Upper lobe of left lung (tissue), 6 donors: ENCODE measurements at regions not wholly inside any gene's neighbourhood (a gene's known extent, or its start where the extent isn't known, plus 50 kb on each side); places are given as distances from the start of the nearest gene placed in this dataset.

Source experiments
- ATAC-seq, 2 donors: fragments of 200-7000 bp; cut with Tn5 transposase; one replicate each; pipeline ENCODE4 v1.9.1; 2022; ENCODE audit warnings: mild to moderate bottlenecking in 2 of 2, moderate library complexity in 2 of 2; ENCODE audit not compliant: low FRiP score in 2 of 2
- DNase-seq, 2 donors: peaks; one replicate each; pipeline ENCODE4 v3.0.0-alpha.2; 2019 to 2020
- H3K27ac ChIP-seq, 4 donors: fragments of 200-600 bp; sonication (generic); one replicate each; pipeline ENCODE4 v1.5.1; 2016 to 2019
- H3K27me3 ChIP-seq, 4 donors: fragments of 200-600 bp; sonication (generic); one replicate each; pipeline ENCODE4 v1.5.1; 2017 to 2019
- H3K36me3 ChIP-seq, 4 donors: fragments of 200-600 bp; sonication (generic); one replicate each; pipeline ENCODE4 v1.5.1; 2016 to 2019
- H3K4me1 ChIP-seq, 4 donors: fragments of 200-600 bp; sonication (generic); one replicate each; pipeline ENCODE4 v1.5.1; 2018 to 2019
- H3K4me3 ChIP-seq, 4 donors: fragments of 200-600 bp; sonication (generic); one replicate each; pipeline ENCODE4 v1.5.1; 2017 to 2019; ENCODE audit warnings: mild to moderate bottlenecking in 2 of 4, moderate library complexity in 1 of 4
- H3K9me3 ChIP-seq, 4 donors: fragments of 200-600 bp; sonication (generic); one replicate each; pipeline ENCODE4 v1.5.1; 2018 to 2019
- CTCF ChIP-seq, 6 experiments: fragments of 450-650 bp in 4 of 6; fragments of 200-600 bp in 2 of 6; sonication (generic) in 2 of 6; IDR thresholded peaks; one replicate each; pipeline ENCODE4 v1.5.1; 2016 to 2019; ENCODE audit warnings: antibody characterized with exemption in 6 of 6
- EP300 ChIP-seq, 4 donors: sonication (generic); formaldehyde crosslinking; IDR thresholded peaks; one replicate each; pipeline ENCODE4 v1.5.1; 2017; ENCODE audit warnings: antibody characterized with exemption in 4 of 4, control low read depth in 2 of 4
- POLR2A ChIP-seq, 4 donors: fragments of 450-650 bp; IDR thresholded peaks; one replicate each; pipeline ENCODE4 v1.5.1; 2016 to 2017; ENCODE audit warnings: antibody characterized with exemption in 4 of 4, mild to moderate bottlenecking in 2 of 4
- POLR2AphosphoS5 ChIP-seq, 2 donors: sonication (generic); formaldehyde crosslinking; IDR thresholded peaks; one replicate each; pipeline ENCODE4 v1.5.1; 2017; ENCODE audit warnings: antibody characterized with exemption in 2 of 2
- WGBS, 2 donors: methylation state at CpG; one replicate each; pipeline ENCODE4 v1.1.5; 2017 to 2018; 5-methylcytosine and 5-hydroxymethylcytosine counted together
- donor health status: DM: no; HTN: no; CAD: no; lungs with moderate emphysema.
- donor health status: DM: no; HTN: yes; CAD: no; lungs with severe emphysema.

- WGBS, 2 donors, result 52 to 62% methylated on average over 2 of the region's 2 CpGs
- no peaks in the 10 kb centered on the region for H3K9me3 ChIP-seq
- DNase-seq (no peak), ATAC-seq (no peak)
- H3K27ac ChIP-seq, result no peak overlapping the region
- no peaks in the 10 kb centered on the region for H3K27me3 ChIP-seq
- TF ChIP-seq POLR2A (IDR thresholded peaks at IDR 0.05) (no peak), CTCF (IDR thresholded peaks at IDR 0.05) (no peak), EP300 (IDR thresholded peaks at IDR 0.05) (no peak), POLR2AphosphoS5 (IDR thresholded peaks at IDR 0.05) (no peak)
- no peaks in the 10 kb centered on the region for H3K36me3 ChIP-seq
- no peak overlapping the region for H3K4me3 ChIP-seq
- H3K4me1 ChIP-seq, result no peaks in the 10 kb centered on the region
Observed at GRCh38 chr5:52448111-52448510, 339.6 kb upstream of the ITGA1 start.

GRCh38 chr5:52449516-52449915 lies 338.2 kb upstream of the ITGA1 start:
- Histone ChIP-seq H3K36me3 (no peaks in the 10 kb centered on the region), H3K27me3 (no peaks in the 10 kb centered on the region), H3K9me3 (no peaks in the 10 kb centered on the region), H3K4me3 (no peak overlapping the region), H3K4me1 (no peaks in the 10 kb centered on the region), H3K27ac (no peak overlapping the region)
- peak in 1 of 2 donors; percentile 40 for ATAC-seq
- 25 to 45% methylated on average over 3 of the region's 3 CpGs for WGBS, 2 donors
- no peak for DNase-seq
- TF ChIP-seq EP300 (IDR thresholded peaks at IDR 0.05) (no peak), POLR2A (IDR thresholded peaks at IDR 0.05) (no peak), POLR2AphosphoS5 (IDR thresholded peaks at IDR 0.05) (no peak), CTCF (IDR thresholded peaks at IDR 0.05) (no peak)

GRCh38 chr5:52452098-52452497 lies 335.6 kb upstream of the ITGA1 start:
- Histone ChIP-seq H3K9me3 (no peaks in the 10 kb centered on the region), H3K4me1 (no peaks in the 10 kb centered on the region), H3K27me3 (no peaks in the 10 kb centered on the region), H3K36me3 (no peaks in the 10 kb centered on the region), H3K4me3 (no peak overlapping the region), H3K27ac (no peak overlapping the region)
- WGBS, 2 donors, result 90 to 91% methylated on average over 1 of the region's 1 CpG
- DNase-seq (no peak), ATAC-seq (no peak)
- TF ChIP-seq CTCF (IDR thresholded peaks at IDR 0.05) (no peak), POLR2AphosphoS5 (IDR thresholded peaks at IDR 0.05) (no peak), EP300 (IDR thresholded peaks at IDR 0.05) (no peak), POLR2A (IDR thresholded peaks at IDR 0.05) (no peak)

GRCh38 chr5:52453176-52453575 lies 334.5 kb upstream of the ITGA1 start:
- H3K27ac ChIP-seq, result no peak overlapping the region
- TF ChIP-seq POLR2A (IDR thresholded peaks at IDR 0.05) (no peak), EP300 (IDR thresholded peaks at IDR 0.05) (no peak), CTCF (IDR thresholded peaks at IDR 0.05) (no peak), POLR2AphosphoS5 (IDR thresholded peaks at IDR 0.05) (no peak)
- WGBS, 2 donors, result 95 to 98% methylated on average over 2 of the region's 2 CpGs
- no peaks in the 10 kb centered on the region for H3K36me3 ChIP-seq
- no peak overlapping the region for H3K4me3 ChIP-seq
- ATAC-seq (no peak), DNase-seq (no peak)
- H3K27me3 ChIP-seq, result no peaks in the 10 kb centered on the region
- H3K4me1 ChIP-seq, result no peaks in the 10 kb centered on the region
- no peaks in the 10 kb centered on the region for H3K9me3 ChIP-seq

- Histone ChIP-seq H3K36me3 (no peaks in the 10 kb centered on the region), H3K4me3 (no peak overlapping the region), H3K27me3 (no peaks in the 10 kb centered on the region), H3K4me1 (no peaks in the 10 kb centered on the region), H3K9me3 (no peaks in the 10 kb centered on the region), H3K27ac (no peak overlapping the region)
- ATAC-seq, result no peak
- DNase-seq, result no peak
- WGBS, 2 donors, result 86 to 87% methylated on average over 2 of the region's 2 CpGs
- no peak for TF ChIP-seq CTCF (IDR thresholded peaks at IDR 0.05)
- no peak for TF ChIP-seq POLR2AphosphoS5 (IDR thresholded peaks at IDR 0.05)
- TF ChIP-seq EP300 (IDR thresholded peaks at IDR 0.05), result no peak
- no peak for TF ChIP-seq POLR2A (IDR thresholded peaks at IDR 0.05)
Observed at GRCh38 chr5:52455920-52456319, 331.8 kb upstream of the ITGA1 start.
